ENCODE measurements at regions not wholly inside any gene's neighbourhood (a gene's known extent, or its start where the extent isn't known, plus 50 kb on each side); places are given as distances from the start of the nearest gene placed in this dataset.

- TF ChIP-seq, protein P1, sequence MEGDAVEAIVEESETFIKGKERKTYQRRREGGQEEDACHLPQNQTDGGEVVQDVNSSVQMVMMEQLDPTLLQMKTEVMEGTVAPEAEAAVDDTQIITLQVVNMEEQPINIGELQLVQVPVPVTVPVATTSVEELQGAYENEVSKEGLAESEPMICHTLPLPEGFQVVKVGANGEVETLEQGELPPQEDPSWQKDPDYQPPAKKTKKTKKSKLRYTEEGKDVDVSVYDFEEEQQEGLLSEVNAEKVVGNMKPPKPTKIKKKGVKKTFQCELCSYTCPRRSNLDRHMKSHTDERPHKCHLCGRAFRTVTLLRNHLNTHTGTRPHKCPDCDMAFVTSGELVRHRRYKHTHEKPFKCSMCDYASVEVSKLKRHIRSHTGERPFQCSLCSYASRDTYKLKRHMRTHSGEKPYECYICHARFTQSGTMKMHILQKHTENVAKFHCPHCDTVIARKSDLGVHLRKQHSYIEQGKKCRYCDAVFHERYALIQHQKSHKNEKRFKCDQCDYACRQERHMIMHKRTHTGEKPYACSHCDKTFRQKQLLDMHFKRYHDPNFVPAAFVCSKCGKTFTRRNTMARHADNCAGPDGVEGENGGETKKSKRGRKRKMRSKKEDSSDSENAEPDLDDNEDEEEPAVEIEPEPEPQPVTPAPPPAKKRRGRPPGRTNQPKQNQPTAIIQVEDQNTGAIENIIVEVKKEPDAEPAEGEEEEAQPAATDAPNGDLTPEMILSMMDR (IDR thresholded peaks at IDR 0.05): no peak
- TF ChIP-seq EZH2 (IDR thresholded peaks at IDR 0.05; ENCODE audit: borderline replicate concordance, insufficient read depth, low read depth, low read length, poor library complexity, severe bottlenecking): no peak
Observed at GRCh38 chr4:111945014-111945413, 200.2 kb upstream of the FAM241A start.

Measured in B cell (primary cell).